Uterus (tissue), 3 donors: ENCODE measurements at regions not wholly inside any gene's neighbourhood (a gene's known extent, or its start where the extent isn't known, plus 50 kb on each side); places are given as distances from the start of the nearest gene placed in this dataset.

ENCODE experiments used
- DNase-seq, 2 donors: peaks; one replicate each; pipeline ENCODE4 v3.0.0-alpha.2; 2019 to 2020
- H3K27ac ChIP-seq, 2 donors: fragments of 200-600 bp; sonication (generic); 1 replicate in 1 of 2; 2 replicates in 1 of 2; pipeline ENCODE4 v1.5.1; 2016 to 2018
- H3K27me3 ChIP-seq, 2 donors: fragments of 200-600 bp; sonication (generic); one replicate each; pipeline ENCODE4 v1.5.1; 2018 to 2019; ENCODE audit warnings: control low read depth in 1 of 2
- H3K36me3 ChIP-seq, 2 donors: fragments of 200-600 bp; sonication (generic); one replicate each; pipeline ENCODE4 v1.5.1; 2019; ENCODE audit warnings: control low read depth in 1 of 2
- H3K4me1 ChIP-seq, 2 donors: fragments of 200-600 bp; sonication (generic); one replicate each; pipeline ENCODE4 v1.5.1; 2018 to 2019; ENCODE audit warnings: control low read depth in 1 of 2
- H3K4me3 ChIP-seq, 2 donors: fragments of 200-600 bp; sonication (generic); 1 replicate in 1 of 2; 2 replicates in 1 of 2; pipeline ENCODE4 v1.5.1; 2018 to 2019; ENCODE audit warnings: mild to moderate bottlenecking in 1 of 2
- H3K9me3 ChIP-seq, 2 donors: fragments of 200-600 bp; sonication (generic); one replicate each; pipeline ENCODE4 v1.5.1; 2019; ENCODE audit warnings: control low read depth in 1 of 2
- POLR2A ChIP-seq, 2 donors: fragments of 450-650 bp; IDR thresholded peaks; one replicate each; pipeline ENCODE4 v1.6.1; 2016; ENCODE audit warnings: antibody characterized with exemption in 2 of 2, mild to moderate bottlenecking in 1 of 2, moderate library complexity in 1 of 2
- intact Hi-C: fragments of 100-400 bp; cut with DNase I; formaldehyde crosslinking; loops from one replicate; pipeline ENCODE4 v1.15.1; 2023; ENCODE audit warnings: low total_unique reads
- TF ChIP-seq, protein P1 (sequence below), 4 experiments: fragments of 200-600 bp in 2 of 4; fragments of 450-650 bp in 2 of 4; sonication (generic) in 2 of 4; IDR thresholded peaks; one replicate each; pipeline ENCODE4 v1.5.1; 2016 to 2019; ENCODE audit warnings: antibody characterized with exemption in 4 of 4, mild to moderate bottlenecking in 2 of 4, moderate library complexity in 1 of 4
- donor health status: DM: yes; HTN: yes; CAD: no.

DNA sequence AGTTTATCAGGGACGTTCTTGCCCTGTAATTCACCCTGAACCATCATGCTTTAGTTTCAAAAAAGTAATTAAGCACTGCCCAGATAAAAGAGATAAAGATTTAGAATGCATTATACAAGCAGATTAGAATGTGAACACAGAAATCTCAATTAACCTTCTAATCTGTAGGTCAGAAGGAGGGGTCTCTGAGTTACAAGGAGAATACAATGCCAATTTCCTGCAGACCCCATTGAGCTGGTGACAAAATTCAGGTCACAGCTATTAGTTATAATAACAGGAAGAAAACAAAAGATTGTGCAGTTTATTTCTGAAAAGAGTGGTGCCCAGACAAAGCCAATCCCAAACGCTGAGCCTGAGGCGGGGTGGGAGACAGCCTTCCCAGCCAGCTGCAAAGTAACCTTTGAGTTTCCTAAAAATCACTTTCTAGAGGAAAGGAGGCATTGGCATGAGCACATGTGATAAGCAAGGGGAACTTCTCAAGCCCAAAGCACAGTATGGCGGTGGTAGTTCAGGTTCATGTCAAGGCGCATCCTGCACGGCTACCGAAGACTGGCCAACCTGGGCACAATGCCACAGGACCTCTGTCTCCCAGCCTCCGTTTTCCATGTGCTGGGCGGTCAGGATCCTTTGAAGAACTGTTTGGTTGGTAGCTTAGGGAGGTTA, 192.5 kb downstream of the TTLL2 start:
- H3K9me3 ChIP-seq, result no peaks in the 10 kb centered on the region
- TF ChIP-seq, protein P1, sequence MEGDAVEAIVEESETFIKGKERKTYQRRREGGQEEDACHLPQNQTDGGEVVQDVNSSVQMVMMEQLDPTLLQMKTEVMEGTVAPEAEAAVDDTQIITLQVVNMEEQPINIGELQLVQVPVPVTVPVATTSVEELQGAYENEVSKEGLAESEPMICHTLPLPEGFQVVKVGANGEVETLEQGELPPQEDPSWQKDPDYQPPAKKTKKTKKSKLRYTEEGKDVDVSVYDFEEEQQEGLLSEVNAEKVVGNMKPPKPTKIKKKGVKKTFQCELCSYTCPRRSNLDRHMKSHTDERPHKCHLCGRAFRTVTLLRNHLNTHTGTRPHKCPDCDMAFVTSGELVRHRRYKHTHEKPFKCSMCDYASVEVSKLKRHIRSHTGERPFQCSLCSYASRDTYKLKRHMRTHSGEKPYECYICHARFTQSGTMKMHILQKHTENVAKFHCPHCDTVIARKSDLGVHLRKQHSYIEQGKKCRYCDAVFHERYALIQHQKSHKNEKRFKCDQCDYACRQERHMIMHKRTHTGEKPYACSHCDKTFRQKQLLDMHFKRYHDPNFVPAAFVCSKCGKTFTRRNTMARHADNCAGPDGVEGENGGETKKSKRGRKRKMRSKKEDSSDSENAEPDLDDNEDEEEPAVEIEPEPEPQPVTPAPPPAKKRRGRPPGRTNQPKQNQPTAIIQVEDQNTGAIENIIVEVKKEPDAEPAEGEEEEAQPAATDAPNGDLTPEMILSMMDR (IDR thresholded peaks at IDR 0.05), result no peak
- no peak for TF ChIP-seq POLR2A (IDR thresholded peaks at IDR 0.05)
- H3K4me3 ChIP-seq, result no peak overlapping the region
- intact Hi-C loops, result no loop called here
- no peaks in the 10 kb centered on the region for H3K36me3 ChIP-seq
- H3K27me3 ChIP-seq, result no peaks in the 10 kb centered on the region
- no peaks in the 10 kb centered on the region for H3K4me1 ChIP-seq
- H3K27ac ChIP-seq, result no peak overlapping the region
- no peak for DNase-seq

DNA sequence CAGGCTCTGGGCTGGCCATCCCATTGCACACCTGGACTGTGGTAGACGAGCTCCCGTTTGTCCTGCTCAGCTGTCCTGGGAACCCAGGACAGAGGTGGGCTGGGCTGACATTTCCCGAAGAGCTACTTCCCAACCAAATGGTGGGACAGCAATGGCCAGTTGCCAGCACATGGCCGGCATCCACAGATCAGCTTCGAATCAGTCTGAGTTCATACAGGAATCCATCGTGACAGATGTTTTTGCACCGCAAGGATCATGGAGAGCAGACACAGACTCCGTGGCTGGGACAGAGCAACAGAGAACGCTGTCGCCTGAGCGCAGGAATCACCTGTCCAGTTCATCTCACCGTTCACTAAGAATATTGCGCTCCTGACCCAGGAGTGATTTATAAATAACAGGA, 198.5 kb downstream of the TTLL2 start:
- no peaks in the 10 kb centered on the region for H3K36me3 ChIP-seq
- no peak overlapping the region for H3K27ac ChIP-seq

DNA sequence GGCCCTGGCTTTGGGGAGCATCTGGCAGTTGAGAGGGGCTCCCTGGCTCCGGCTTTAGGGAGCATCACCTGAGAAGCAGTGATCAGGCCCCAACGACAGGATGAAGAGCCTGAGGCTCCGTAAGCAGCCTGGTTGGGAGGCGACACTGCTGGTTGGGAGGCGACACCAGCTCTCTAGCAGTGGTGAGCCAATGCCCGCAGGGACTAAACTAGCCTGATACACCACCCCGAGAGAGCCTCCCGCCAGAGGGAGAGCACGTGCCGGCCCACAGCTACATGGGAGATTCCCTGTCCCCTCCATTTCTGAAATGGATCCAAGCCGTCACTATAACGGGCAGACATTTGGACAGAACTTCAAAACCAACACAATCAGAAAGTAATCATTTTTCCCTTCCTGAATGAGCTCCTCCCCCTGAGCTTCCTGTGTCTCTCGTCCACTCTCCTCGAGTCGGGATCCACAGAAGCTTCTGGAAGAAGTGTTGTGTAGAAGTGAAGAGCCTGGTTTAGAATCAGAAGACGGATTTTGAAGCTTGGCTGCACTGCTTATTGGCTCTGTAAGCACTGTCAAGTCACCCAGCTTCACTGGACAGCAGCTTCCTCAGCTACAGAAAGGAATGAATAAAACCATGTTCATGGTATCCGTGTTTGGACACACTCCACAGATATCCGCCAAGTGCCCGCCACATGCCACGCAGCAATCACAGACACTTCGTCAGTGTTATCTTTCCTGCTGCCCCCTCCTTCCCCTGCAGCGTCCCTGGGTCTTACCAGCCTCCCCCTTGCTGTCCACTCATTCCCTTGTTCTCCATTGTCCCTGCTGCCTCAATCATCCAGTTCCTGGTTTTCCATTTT, 199.6 kb downstream of the TTLL2 start:
- no peaks in the 10 kb centered on the region for H3K36me3 ChIP-seq
- intact Hi-C loops, result no loop called here
- DNase-seq, result no peak
- no peaks in the 10 kb centered on the region for H3K4me1 ChIP-seq
- H3K9me3 ChIP-seq, result no peaks in the 10 kb centered on the region
- no peak overlapping the region for H3K27ac ChIP-seq
- TF ChIP-seq POLR2A (IDR thresholded peaks at IDR 0.05), result no peak
- TF ChIP-seq, protein P1 (IDR thresholded peaks at IDR 0.05), result no peak
- no peaks in the 10 kb centered on the region for H3K27me3 ChIP-seq
- no peak overlapping the region for H3K4me3 ChIP-seq

More for the DNA sequence above, 198.5 kb downstream of the TTLL2 start:
- no peak for DNase-seq
- H3K9me3 ChIP-seq, result no peaks in the 10 kb centered on the region
- H3K4me3 ChIP-seq, result no peak overlapping the region
- H3K4me1 ChIP-seq, result no peaks in the 10 kb centered on the region
- intact Hi-C loops, result no loop called here
- no peaks in the 10 kb centered on the region for H3K27me3 ChIP-seq
- TF ChIP-seq POLR2A (IDR thresholded peaks at IDR 0.05), result no peak
- TF ChIP-seq, protein P1 (IDR thresholded peaks at IDR 0.05), result no peak

GRCh38 chr6:167525774-167526173, 200.9 kb downstream of the TTLL2 start:
- no peaks in the 10 kb centered on the region for H3K9me3 ChIP-seq
- no peaks in the 10 kb centered on the region for H3K36me3 ChIP-seq
- no peak overlapping the region for H3K4me3 ChIP-seq
- DNase-seq, result no peak
- intact Hi-C loops, result no loop called here
- H3K4me1 ChIP-seq, result no peaks in the 10 kb centered on the region
- H3K27ac ChIP-seq, result no peak overlapping the region
- TF ChIP-seq POLR2A (IDR thresholded peaks at IDR 0.05), result no peak
- TF ChIP-seq, protein P1 (IDR thresholded peaks at IDR 0.05), result no peak
- no peaks in the 10 kb centered on the region for H3K27me3 ChIP-seq
